HepG2 (cell line): ENCODE measurements at regions not wholly inside any gene's neighbourhood (a gene's known extent, or its start where the extent isn't known, plus 50 kb on each side); places are given as distances from the start of the nearest gene placed in this dataset.

Source experiments
- ATAC-seq: fragments of 200-7000 bp; cut with Tn5 transposase; 3 replicates; pipeline ENCODE4 v1.9.1; 2020; ENCODE audit warnings: mild to moderate bottlenecking, moderate library complexity
- BruUV-seq: library from RNA; stranded (reverse); fragments of 400-500 nt; replicated peaks from 2 replicates; lab custom pipeline; 2021; lab: Mats Ljungman, UMichigan
- CTCF ChIA-PET: fragments of 300-600 bp; formaldehyde crosslinking; extraction: SDS; loops from one replicate; lab custom pipeline; 2021; ENCODE audit warnings: low total read pairs, inconsistent platforms, low intra/inter-chr PET ratio; lab: Yijun Ruan, JAX
- POLR2A ChIA-PET: fragments of 350-600 bp; sonication (Branson Sonifier 250); formaldehyde crosslinking; loops from one replicate; lab custom pipeline; 2020; ENCODE audit warnings: antibody characterized with exemption, inconsistent platforms; lab: Yijun Ruan, JAX
- DNase-seq: peaks from one replicate; pipeline ENCODE4 v3.0.0-alpha.2; 2015; ENCODE audit warnings: low spot score
- FAIRE-seq: peaks from 3 replicates; lab custom pipeline; 2011; peaks lifted over from hg19 to GRCh38; lab: Jason Lieb, UNC
- H2AFZ ChIP-seq: one replicate; pipeline ENCODE4 v1.6.1; 2011; ENCODE audit warnings: low read length, inconsistent platforms
- H3K27ac ChIP-seq: fragments of 300-600 bp; 3 replicates; pipeline ENCODE4 v1.8.0; 2011; ENCODE audit warnings: mixed run types, mild to moderate bottlenecking, mixed read lengths, low read length, inconsistent platforms; ENCODE audit not compliant: insufficient read depth; ENCODE audit errors: extremely low read length
- H3K27me3 ChIP-seq, 2 experiments: fragments of 200-600 bp in 1 of 2; 2 replicates in 1 of 2; 3 replicates in 1 of 2; pipeline versions ENCODE4 v1.6.0 to v1.8.0; 2011; ENCODE audit warnings: low read length in 2 of 2, mild to moderate bottlenecking in 2 of 2, moderate library complexity in 2 of 2, inconsistent platforms in 1 of 2; ENCODE audit not compliant: insufficient read depth in 2 of 2, control insufficient read depth in 1 of 2
- H3K36me3 ChIP-seq, 2 experiments: fragments of 200-600 bp in 1 of 2; replicated peaks in 1 of 2; 2 replicates in 1 of 2; 3 replicates in 1 of 2; pipeline versions ENCODE4 v1.5.1 to v1.8.0; 2011; ENCODE audit warnings: low read length in 2 of 2, inconsistent platforms in 1 of 2; ENCODE audit not compliant: insufficient read depth in 2 of 2, control insufficient read depth in 1 of 2
- H3K4me1 ChIP-seq: 2 replicates; pipeline ENCODE4 v1.5.1; 2012; ENCODE audit warnings: low read length, inconsistent platforms; ENCODE audit not compliant: insufficient read depth
- H3K4me2 ChIP-seq: 2 replicates; pipeline ENCODE4 v1.6.0; 2011; ENCODE audit warnings: low read depth, low read length, inconsistent platforms
- H3K4me3 ChIP-seq, 3 experiments: fragments of 200-600 bp in 1 of 3; sonication (generic), shearing (Covaris generic) in 1 of 3; replicated peaks in 1 of 3; 2 replicates each; pipeline ENCODE4 v1.5.1; 2011 to 2016; ENCODE audit warnings: low read length in 3 of 3, inconsistent platforms in 2 of 3, low read depth in 2 of 3, mild to moderate bottlenecking in 2 of 3, control low read depth in 1 of 3, mixed read lengths in 1 of 3; ENCODE audit not compliant: insufficient read depth in 1 of 3
- H3K79me2 ChIP-seq: one replicate; pipeline ENCODE4 v1.6.1; 2011; ENCODE audit warnings: low read length, inconsistent platforms; ENCODE audit not compliant: insufficient read depth
- H3K9ac ChIP-seq: 2 replicates; pipeline ENCODE4 v1.6.0; 2011; ENCODE audit warnings: mild to moderate bottlenecking, low read depth, low read length, inconsistent platforms; ENCODE audit not compliant: insufficient read depth
- H3K9me3 ChIP-seq: 2 replicates; pipeline ENCODE4 v1.5.1; 2012; ENCODE audit warnings: mild to moderate bottlenecking, low read length
- H4K20me1 ChIP-seq: 2 replicates; pipeline ENCODE4 v1.6.0; 2011; ENCODE audit warnings: inconsistent platforms, mild to moderate bottlenecking, low read length, moderate library complexity; ENCODE audit not compliant: insufficient read depth
- ISX ChIP-seq: sonication (generic); formaldehyde crosslinking; conservative IDR thresholded peaks from 2 replicates; pipeline ENCODE4 v1.5.0; 2020; ENCODE audit warnings: missing genetic modification reagents
- MAFK ChIP-seq, 2 experiments: IDR thresholded peaks in 1 of 2; conservative IDR thresholded peaks in 1 of 2; 2 replicates each; pipeline ENCODE4 v1.6.1; 2011; ENCODE audit warnings: improper control_type of control experiment in 2 of 2, low read length in 2 of 2
- ZNF121 ChIP-seq: sonication (generic); formaldehyde crosslinking; IDR thresholded peaks from 2 replicates; pipeline ENCODE4 v1.5.0; 2020; ENCODE audit warnings: mild to moderate bottlenecking, missing genetic modification reagents
- ZNF235 ChIP-seq: sonication (generic); formaldehyde crosslinking; IDR thresholded peaks from 2 replicates; pipeline ENCODE4 v1.8.1; 2023; ENCODE audit warnings: mild to moderate bottlenecking, missing genetic modification reagents, borderline replicate concordance
- ZNF484 ChIP-seq: sonication (generic); formaldehyde crosslinking; IDR thresholded peaks from 2 replicates; pipeline ENCODE4 v1.5.1; 2020; ENCODE audit warnings: mild to moderate bottlenecking, low read depth, missing genetic modification reagents, borderline replicate concordance
- ZNF501 ChIP-seq: sonication (generic); formaldehyde crosslinking; IDR thresholded peaks from 2 replicates; pipeline ENCODE4 v1.5.1; 2020; ENCODE audit warnings: mild to moderate bottlenecking, moderate library complexity, missing genetic modification reagents
- ZNF670 ChIP-seq: sonication (generic); formaldehyde crosslinking; IDR thresholded peaks from 2 replicates; pipeline ENCODE4 v1.8.0; 2022; ENCODE audit warnings: mild to moderate bottlenecking, missing genetic modification reagents, borderline replicate concordance
- WGBS: methylation state at CpG from one replicate; pipeline ENCODE4 v1.1.6; 2017; ENCODE audit warnings: low lambda C conversion rate; 5-methylcytosine and 5-hydroxymethylcytosine counted together
- in situ Hi-C: cut with HindIII; loops from 2 replicates; pipeline ENCODE4 v1.10.0; 2017; ENCODE audit warnings: low pct_unique_long_range_greater_than_20kb; ENCODE audit not compliant: extremely low pct_ligation_motif_present
- intact Hi-C: fragments of 100-400 bp; cut with micrococcal nuclease; formaldehyde crosslinking; loops from one replicate; pipeline ENCODE4 v1.10.0; 2022; ENCODE audit not compliant: unreplicated experiment
- TF ChIP-seq, protein P1 (sequence below), 2 experiments: sonication (generic) in 1 of 2; formaldehyde crosslinking in 1 of 2; IDR thresholded peaks; 2 replicates each; pipeline versions ENCODE4 v1.6.1 to v1.9.0; 2014 to 2022; ENCODE audit warnings: antibody characterized with exemption in 1 of 2, borderline replicate concordance in 1 of 2, inconsistent platforms in 1 of 2, low read depth in 1 of 2, missing genetic modification reagents in 1 of 2
- TF ChIP-seq, protein P2 (sequence below), 2 experiments: sonication (generic) in 1 of 2; formaldehyde crosslinking in 1 of 2; IDR thresholded peaks; 2 replicates each; pipeline versions ENCODE4 v1.5.1 to v1.6.1; 2011 to 2020; ENCODE audit warnings: borderline replicate concordance in 1 of 2, low read depth in 1 of 2, low read length in 1 of 2, mild to moderate bottlenecking in 1 of 2, missing genetic modification reagents in 1 of 2, moderate library complexity in 1 of 2

DNA sequence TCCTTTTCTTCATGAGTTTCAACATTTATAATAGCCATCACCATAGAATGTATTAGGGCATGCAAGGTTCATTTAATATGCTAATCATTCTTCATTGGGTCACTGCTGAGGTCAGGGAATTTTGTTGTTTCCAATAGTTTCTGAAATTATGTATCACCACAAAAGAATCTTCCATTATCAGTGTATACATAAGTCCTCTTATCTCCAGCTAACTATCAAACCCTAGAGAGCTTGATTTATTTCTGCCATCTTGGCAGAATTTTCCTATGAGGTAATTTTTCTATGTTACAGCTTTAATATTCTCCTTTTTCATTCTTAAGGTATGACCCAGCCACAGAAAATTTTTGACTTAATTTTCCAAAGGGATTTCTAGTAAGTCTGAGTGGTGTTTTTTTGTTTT, 415.0 kb upstream of the SLITRK1 start:
- H3K4me1 ChIP-seq = no peaks in the 10 kb centered on the region
- no peaks in the 10 kb centered on the region for H3K79me2 ChIP-seq
- H3K4me2 ChIP-seq = no peak overlapping the region
- CTCF ChIA-PET = no interaction called here
- POLR2A ChIA-PET = no interaction called here
- H3K27me3 ChIP-seq = no peaks in the 10 kb centered on the region
- FAIRE-seq (no peak), ATAC-seq (no peak), DNase-seq (no peak)
- intact Hi-C loops (no loop called here), in situ Hi-C loops (no loop called here)
- no peak for TF ChIP-seq ZNF121 (CRISPR knock-in tag)
- H3K4me3 ChIP-seq = no peak overlapping the region
- no peaks in the 10 kb centered on the region for H4K20me1 ChIP-seq
- no peak overlapping the region for H3K9ac ChIP-seq
- no peak overlapping the region for H2AFZ ChIP-seq
- H3K27ac ChIP-seq = no peak overlapping the region
- no TSS peak for BruUV-seq
- no peaks in the 10 kb centered on the region for H3K9me3 ChIP-seq
- no peaks in the 10 kb centered on the region for H3K36me3 ChIP-seq

DNA sequence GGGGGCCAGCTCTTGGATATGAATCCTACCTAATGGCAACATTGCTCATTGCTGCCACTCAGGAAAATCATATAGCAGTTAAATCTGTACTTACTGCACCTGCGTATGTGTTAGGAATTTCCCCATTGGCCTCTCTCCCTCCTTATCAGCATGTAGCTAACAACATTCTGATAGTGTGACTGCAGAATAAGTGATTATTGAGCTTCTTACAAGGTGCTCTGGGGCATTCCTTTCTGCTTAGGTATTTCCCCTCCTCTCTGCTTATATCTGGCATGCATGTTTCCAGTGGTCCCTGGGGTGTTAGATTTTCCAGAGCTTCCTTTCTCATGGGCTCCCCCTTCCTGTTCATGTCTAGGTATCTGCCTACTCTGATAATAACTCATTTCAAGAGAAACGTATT, 414.1 kb upstream of the SLITRK1 start:
- 6% methylated on average over 1 of the region's 2 CpGs for WGBS
- no peaks in the 10 kb centered on the region for H3K4me1 ChIP-seq
- no peaks in the 10 kb centered on the region for H3K27me3 ChIP-seq
- no TSS peak for BruUV-seq
- no peaks in the 10 kb centered on the region for H3K9me3 ChIP-seq
- FAIRE-seq (no peak), DNase-seq (no peak), ATAC-seq (no peak)
- no peaks in the 10 kb centered on the region for H3K79me2 ChIP-seq
- H3K4me3 ChIP-seq = no peak overlapping the region
- POLR2A ChIA-PET = no interaction called here
- intact Hi-C loops (no loop called here), in situ Hi-C loops (no loop called here)
- CTCF ChIA-PET = no interaction called here
- H4K20me1 ChIP-seq = no peaks in the 10 kb centered on the region
- H3K36me3 ChIP-seq = no peaks in the 10 kb centered on the region
- H3K4me2 ChIP-seq = no peak overlapping the region
- no peak overlapping the region for H2AFZ ChIP-seq
- H3K27ac ChIP-seq = no peak overlapping the region
- no peak overlapping the region for H3K9ac ChIP-seq
- TF ChIP-seq, protein P1, sequence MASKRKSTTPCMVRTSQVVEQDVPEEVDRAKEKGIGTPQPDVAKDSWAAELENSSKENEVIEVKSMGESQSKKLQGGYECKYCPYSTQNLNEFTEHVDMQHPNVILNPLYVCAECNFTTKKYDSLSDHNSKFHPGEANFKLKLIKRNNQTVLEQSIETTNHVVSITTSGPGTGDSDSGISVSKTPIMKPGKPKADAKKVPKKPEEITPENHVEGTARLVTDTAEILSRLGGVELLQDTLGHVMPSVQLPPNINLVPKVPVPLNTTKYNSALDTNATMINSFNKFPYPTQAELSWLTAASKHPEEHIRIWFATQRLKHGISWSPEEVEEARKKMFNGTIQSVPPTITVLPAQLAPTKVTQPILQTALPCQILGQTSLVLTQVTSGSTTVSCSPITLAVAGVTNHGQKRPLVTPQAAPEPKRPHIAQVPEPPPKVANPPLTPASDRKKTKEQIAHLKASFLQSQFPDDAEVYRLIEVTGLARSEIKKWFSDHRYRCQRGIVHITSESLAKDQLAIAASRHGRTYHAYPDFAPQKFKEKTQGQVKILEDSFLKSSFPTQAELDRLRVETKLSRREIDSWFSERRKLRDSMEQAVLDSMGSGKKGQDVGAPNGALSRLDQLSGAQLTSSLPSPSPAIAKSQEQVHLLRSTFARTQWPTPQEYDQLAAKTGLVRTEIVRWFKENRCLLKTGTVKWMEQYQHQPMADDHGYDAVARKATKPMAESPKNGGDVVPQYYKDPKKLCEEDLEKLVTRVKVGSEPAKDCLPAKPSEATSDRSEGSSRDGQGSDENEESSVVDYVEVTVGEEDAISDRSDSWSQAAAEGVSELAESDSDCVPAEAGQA (IDR thresholded peaks at IDR 0.05; ENCODE audit: low read depth) = no peak
- TF ChIP-seq, protein P1 (CRISPR knock-in tag; IDR thresholded peaks at IDR 0.05; ENCODE audit: borderline replicate concordance) = no peak
- no peak for TF ChIP-seq ZNF501 (CRISPR knock-in tag)
- TF ChIP-seq ISX (CRISPR knock-in tag) = no peak
- no peak for TF ChIP-seq ZNF235
- no peak for TF ChIP-seq ZNF670
- no peak for TF ChIP-seq MAFK (conservative IDR thresholded peaks at IDR 0.05 in 1 of 2, IDR thresholded peaks at IDR 0.05 in 1 of 2; ENCODE audit: low read length in 2 of 2)
- TF ChIP-seq, protein P2, sequence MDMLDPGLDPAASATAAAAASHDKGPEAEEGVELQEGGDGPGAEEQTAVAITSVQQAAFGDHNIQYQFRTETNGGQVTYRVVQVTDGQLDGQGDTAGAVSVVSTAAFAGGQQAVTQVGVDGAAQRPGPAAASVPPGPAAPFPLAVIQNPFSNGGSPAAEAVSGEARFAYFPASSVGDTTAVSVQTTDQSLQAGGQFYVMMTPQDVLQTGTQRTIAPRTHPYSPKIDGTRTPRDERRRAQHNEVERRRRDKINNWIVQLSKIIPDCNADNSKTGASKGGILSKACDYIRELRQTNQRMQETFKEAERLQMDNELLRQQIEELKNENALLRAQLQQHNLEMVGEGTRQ (IDR thresholded peaks at IDR 0.05; ENCODE audit: low read depth, low read length) = no peak
- TF ChIP-seq, protein P2 (CRISPR knock-in tag; IDR thresholded peaks at IDR 0.05; ENCODE audit: borderline replicate concordance) = no peak
- no peak for TF ChIP-seq ZNF484 (CRISPR knock-in tag)
